NCI-H1436 treated with DMSO at 0.1 percent for 48 hours (cell line): ENCODE measurements at regions not wholly inside any gene's neighbourhood (a gene's known extent, or its start where the extent isn't known, plus 50 kb on each side); places are given as distances from the start of the nearest gene placed in this dataset.
"Not testable (repeated sequence)": the region's sequence is repeated elsewhere in the genome, so short reads cannot be mapped to it uniquely, and the experiment has no call there.

Experiments
- DNase-seq: peaks from one replicate; lab custom pipeline; 2025; lab: John Stamatoyannopoulos, UW

GRCh38 chr1:74818241-74818640, 85.3 kb downstream of the TYW3 start:
- no peak for DNase-seq

GRCh38 chr1:74818661-74819456, 85.9 kb downstream of the TYW3 start:
- DNase-seq = no peak

DNA sequence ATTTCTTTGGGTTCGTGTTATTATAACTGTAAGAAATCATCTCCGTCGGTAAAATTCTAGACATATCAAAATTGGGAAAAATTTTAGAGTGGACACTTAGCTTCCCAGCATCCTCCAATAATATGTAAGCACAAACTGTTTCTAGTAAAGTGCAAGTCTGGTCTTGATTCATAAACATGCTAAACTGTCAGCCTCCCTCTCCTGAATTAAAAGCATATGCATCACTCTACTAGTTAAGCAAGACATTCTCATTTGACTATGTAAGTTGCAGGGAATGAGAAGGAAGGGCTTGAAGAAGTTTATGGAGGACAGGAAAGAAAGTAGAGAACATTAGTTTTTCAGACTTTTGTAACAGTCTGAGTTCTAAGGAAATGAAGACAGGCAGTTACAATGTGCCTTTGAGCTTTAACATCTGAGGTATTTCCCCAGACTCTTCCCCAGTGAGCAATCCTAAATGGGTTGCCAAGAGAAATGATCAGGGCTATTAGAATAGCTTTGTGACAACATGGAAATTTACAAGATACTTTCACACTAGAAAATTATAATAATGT, 90.0 kb downstream of the TYW3 start:
- no peak for DNase-seq

GRCh38 chr1:74824497-74825107, 91.7 kb downstream of the TYW3 start:
- DNase-seq = no peak

DNA sequence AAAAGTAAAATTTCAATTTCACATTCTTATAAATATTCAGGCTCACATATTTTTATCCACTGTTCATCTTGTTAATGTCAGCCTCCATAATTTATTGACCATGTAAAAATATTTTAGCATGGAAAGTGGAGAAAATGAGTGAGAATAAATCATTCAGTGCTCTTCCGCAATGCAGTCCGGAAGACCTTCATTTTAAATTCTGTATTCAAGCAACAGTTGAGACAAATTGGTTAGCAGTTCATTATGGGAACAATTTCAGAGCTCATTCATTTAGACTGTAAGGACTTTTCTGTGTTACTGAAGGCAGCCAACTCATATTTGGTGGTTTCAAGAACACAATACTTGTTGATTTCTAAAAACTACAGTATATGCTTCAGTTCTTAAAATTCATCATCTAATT, 97.8 kb downstream of the TYW3 start:
- no peak for DNase-seq

DNA sequence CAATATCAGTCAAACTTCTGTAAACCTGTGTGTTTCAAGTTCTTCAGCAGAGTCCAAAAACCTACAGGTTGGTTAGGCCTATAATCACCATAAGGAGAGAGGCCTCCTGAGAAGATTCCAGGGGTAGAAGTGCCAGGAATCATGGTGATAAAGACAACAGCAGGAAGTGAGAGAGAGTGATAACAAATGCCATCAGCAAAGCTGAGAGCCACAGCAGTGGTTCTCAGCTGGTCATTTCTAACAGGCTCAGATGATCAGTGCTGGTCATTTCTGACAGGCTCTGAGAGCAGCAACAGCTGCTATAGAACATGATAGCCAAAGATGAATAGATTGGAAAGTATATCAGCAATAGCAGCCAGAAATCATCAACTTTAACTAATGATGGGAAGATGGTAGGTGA, 101.3 kb downstream of the TYW3 start:
- no peak for DNase-seq

DNA sequence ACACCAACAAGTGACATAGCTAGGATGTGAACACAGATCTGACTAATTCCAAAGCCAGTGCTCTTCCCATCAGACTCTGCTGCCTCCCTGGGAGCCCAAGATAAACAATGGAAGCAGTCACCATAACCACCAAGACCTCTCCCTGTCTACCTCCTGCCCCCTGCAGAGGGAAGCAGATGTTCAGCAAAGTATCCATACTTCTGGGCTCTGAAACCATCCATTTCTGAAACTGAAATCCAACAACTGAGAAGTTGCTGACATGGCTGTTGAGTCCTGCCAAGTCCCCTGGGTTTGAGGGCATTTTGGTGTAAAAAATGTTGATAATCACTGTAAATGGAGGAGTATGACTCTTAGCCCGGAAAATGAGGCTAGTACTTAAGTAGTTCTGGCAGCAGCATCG, 102.1 kb downstream of the TYW3 start:
- no peak for DNase-seq

- no peak for DNase-seq
Measured at GRCh38 chr1:74842726-74843125, 109.8 kb downstream of the TYW3 start.

GRCh38 chr1:74847715-74848114, 114.8 kb downstream of the TYW3 start:
- DNase-seq = no peak

DNA sequence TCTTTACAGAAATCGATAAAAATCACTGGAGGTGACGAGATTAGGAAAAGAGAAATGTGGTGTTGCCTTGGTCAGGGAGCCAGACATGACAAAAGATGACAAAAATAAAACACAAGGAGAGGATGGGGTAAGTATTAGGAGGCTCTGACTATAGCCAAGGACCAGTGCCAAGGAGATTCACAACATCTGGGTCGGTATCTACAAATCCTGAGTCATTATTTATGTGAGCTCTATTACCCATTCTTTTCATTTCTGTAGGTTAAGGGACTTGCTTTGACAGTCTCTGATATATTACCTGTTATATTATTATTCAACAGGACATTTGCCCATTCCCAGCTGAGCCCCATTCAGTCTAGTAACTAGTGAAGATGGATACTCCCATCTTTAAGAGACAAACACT, 120.8 kb downstream of the TYW3 start:
- no peak for DNase-seq

GRCh38 chr1:74856174-74856573, 123.2 kb downstream of the TYW3 start:
- no peak for DNase-seq

- DNase-seq = no peak
Measured at GRCh38 chr1:74857676-74858075, 124.7 kb downstream of the TYW3 start.

GRCh38 chr1:74858136-74858535, 125.2 kb downstream of the TYW3 start:
- no peak for DNase-seq

GRCh38 chr1:74861867-74862266, 128.9 kb downstream of the TYW3 start:
- no peak for DNase-seq

DNA sequence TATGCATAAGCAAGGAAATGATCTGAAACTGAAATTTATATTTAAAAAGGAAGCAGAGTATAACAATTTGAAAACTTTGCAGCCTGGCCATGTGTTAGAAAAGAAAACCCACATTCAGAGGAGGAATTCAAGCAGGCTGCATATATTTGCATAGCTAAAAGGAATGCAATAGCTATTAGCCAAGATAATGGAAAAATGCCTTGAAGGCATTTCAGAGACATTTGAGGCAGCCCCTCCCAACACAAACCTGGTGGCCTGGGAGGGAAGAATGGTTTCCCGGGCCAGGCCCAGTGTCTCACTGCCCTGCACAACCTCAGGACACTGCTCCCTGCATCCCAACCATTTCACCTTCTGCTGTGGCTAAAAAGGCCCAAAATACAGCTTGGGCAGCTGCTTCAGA, 136.8 kb downstream of the TYW3 start:
- no peak for DNase-seq

- not testable (repeated sequence) for DNase-seq
Measured at GRCh38 chr1:74877366-74877765, 144.4 kb downstream of the TYW3 start.

GRCh38 chr1:74895411-74895810, 162.5 kb downstream of the TYW3 start:
- no peak for DNase-seq

- DNase-seq = no peak
Measured at GRCh38 chr1:74908131-74908530, 175.2 kb downstream of the TYW3 start.

DNA sequence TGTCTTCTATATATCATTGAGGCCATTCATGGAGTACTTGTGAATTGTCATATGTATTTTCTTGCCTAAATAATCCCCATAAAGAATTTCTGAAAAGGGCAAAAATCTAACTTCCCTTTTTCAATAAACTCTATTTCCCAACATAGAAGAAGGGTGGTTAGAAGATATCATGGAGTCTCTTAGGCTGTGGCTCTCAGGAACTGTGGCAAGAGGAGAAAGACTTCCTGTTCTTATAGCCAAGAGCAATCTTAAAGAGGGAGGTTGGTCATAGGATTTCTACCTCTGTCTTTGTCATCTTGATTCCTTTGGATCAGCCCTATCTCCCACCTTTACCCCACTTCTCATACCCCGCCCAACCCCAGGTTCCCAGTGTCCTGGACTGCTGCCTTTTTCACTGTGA, 175.8 kb downstream of the TYW3 start:
- no peak for DNase-seq

DNA sequence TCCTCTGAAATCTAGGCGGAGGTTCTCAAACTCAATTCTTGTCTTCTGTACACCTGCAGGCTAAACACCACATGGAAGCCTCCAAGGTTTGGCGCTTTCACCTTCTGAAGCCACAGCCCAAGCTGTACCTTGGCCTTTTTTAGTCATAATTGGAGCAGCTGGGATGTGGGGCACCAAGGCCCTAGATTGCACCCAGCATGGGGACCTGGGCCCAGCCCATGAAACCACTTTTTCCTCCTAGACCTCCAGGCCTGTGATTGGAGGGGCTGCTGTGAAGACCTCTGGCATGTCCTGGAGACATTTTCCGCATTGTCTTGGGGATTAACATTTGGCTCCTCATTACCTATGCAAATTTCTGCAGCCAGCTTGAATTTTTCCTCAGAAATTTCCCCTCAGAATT, 181.0 kb downstream of the TYW3 start:
- DNase-seq = no peak

GRCh38 chr1:74933500-74933899, 200.5 kb downstream of the TYW3 start:
- DNase-seq = no peak

DNA sequence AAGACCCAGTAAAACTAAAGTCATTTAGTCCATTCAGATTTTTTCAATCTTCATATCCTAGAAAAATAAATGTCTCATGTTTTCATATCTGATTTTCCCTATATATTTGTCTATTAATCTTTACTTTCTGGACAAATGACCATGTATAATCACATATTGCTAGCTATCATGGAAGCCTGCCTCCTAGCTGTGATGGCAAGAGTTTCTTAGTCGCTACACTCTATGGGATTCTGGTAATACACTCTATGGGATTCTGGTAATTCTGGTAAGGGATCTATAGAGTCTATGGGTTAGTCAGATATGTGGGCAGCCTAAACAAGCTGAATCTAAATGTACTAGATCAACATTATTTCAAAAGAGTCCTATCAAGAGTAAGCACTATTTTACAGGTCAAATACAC, 198.7 kb upstream of the LHX8 start:
- DNase-seq = no peak

DNA sequence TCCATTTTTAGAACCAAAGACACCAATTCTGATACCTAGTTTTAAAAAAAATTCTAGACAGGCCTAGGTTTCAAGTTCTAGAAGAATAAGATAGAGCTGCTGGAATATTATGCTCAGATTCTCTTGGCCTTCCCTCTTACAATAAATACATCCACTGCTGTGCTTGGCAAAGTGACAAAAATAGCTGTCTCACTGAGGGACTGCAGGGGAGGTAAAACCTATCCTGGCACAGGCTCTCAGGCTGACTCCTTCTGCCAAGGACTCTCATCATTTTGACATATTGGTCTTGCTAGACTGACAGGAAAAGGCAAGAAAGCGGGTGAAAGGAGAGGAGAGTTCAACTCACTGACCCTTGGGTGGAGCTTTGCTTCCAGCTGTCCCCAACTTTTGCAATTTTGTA, 197.0 kb upstream of the LHX8 start:
- DNase-seq = no peak

DNA sequence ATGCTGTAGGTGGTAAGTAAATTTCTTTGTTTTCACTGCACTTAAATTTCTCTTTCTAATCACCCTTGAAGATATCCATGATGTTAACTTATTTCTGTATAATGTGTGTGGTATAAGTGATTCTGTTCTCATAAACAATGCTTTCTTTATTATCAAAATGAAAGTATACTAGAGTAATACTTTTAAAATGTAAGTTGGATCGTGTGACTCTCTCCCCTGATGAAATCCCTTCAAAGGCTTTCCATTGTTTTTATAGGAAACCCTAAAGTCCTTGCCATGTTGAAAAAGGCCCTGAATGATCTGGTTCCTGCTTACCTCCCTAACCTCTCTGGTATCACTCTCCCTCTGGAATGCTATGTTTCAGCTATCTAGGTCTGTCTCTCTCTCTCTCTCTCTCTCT, 191.1 kb upstream of the LHX8 start:
- no peak for DNase-seq
